ENCODE measurements at regions not wholly inside any gene's neighbourhood (a gene's known extent, or its start where the extent isn't known, plus 50 kb on each side); places are given as distances from the start of the nearest gene placed in this dataset.

DNA sequence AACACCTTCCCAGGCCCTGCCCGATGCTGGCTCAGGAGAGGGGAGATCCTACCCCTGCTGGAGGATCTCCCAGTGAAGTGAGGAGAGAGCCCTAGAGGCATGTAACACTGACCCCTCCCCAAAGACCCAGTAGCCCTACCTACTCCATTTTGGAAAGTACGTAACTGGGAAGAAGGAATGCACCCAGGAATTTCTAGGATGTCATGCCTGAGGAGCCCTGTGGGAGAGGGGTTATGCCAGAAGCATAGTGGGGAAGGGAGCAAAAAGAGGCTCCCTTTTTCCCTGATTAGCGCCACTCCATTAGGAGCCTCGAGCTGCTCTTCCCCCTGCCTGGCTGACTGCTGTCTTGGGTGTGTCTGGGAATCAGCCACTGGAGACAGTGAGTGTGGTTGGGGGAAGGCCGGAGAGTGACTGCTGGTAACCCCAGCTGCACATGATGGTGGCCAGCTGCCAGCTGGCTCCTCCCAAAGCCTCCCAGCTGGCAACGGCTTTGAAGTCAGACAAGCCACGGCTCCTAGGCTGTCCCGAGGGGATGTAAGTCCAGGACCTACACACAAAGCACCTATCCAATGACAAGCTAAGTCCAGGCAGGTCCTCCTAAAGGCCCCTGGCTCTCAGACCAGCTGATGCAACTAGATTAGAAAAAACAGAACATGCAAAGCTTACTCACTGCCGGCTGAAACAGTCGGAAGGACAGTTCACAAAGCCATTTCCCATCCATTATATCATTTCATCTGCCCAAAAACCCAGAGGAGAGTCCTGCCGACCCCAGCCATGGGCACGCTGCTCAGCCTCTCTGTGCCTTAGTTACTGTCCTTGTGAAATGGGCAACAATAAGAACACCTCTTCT, 136.5 kb upstream of the ABCA1 start:
- no peak for DNase-seq (ENCODE audit: low read depth)

DNA sequence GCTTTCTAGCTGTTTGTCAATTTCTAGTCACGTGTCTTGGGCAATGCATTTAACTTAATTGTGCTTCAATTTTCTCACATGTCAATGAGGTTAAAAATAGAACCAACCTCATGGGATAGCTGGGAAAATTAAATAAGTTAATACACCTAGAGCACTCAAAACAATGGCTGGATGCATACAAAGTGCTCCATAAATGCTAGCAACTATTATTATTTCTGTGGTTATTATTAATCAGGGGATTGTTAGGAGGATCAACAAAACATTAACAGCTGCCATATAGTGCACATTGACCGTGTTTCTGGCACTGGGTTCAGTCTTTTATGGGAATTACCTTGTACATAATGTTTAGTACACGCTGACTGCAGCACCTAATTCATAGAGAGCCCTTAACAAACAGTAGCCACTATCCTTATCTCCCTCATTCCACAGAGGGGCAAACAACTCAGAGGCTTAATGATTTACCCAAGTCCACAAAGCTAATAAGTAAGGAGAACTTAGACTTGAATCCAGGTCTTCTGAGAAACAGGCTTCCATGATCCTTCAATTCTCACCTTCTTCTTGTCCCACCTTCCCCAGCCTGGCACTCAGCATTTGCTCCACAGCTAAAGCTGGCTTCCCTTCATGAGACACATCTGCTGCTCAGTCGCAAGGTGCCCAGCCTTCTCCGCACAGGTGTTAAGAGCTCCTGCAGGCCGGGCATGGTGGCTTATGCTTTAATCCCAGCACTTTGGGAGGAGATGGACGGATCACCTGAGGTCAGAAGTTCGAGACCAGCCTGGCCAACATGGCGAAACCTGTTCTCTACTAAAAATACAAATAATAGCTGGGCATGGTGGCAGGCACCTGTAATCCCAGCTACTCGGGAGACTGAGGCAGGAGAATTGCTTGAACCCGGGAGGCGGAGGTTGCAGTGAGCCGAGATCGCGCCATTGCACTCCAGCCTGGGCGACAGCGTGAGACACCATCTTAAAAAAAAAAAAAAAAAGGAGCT, 137.4 kb upstream of the ABCA1 start:
- DNase-seq (ENCODE audit: low read depth), result no peak

DNA sequence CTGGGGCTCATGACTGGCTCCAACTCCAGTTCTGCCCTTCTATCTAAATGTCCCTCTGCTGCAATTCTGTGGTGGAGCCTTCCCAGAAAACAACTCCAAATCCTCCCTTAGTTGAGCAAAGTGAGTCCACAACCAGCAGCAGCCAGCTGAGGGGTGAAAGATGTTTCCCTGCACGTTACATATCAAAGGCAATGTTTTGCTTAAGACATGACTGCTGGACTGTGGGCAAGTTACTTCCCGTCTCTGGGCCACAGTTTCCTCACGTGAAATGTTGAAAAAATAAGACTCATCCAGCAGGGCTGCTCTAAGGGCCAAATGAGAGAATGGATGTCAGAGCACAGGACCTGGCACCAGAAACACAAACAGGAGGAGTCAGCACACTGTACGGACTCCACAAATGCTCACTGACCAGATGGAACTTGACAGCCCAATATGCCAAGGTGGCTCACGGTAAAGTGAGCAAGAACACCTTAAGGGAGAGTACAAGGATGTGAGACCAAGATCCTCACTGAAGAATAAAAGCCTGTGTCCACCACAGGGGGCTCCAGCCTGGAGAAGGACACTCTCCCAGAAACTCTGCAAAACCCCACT, 138.4 kb upstream of the ABCA1 start:
- DNase-seq (ENCODE audit: low read depth), result no peak

DNA sequence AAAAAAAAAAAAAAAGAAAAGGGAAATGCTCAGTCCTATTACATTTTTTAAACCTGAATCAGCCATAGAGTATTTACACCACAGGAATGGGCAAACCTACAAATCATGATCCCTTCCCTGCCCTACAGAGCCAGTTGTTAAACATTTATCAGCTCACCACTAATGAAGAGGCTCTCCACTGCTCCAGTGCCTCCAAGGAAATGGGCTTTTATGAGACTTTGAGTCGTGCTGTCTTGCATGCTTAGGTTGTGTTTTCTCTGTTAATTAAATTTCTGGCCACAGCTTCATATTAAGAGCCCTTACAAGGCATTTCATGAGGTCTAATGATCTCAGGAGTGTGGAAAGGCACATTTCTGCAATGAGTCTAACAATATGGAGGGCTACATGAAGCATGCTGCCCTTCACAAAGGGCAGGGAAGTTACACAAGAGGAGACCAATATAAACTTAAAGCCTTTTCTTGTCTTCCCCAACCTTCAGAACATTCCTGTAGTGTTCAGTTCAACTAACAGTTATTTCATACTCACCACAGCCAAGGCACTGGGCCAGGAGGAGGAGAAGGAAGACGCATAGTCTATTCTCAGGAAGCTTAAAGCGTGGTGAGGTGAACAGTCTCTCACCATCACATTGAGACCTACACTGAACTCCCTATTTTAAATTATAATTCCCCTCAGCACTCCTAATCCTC, 140.1 kb upstream of the ABCA1 start:
- no peak for DNase-seq (ENCODE audit: low read depth)

DNA sequence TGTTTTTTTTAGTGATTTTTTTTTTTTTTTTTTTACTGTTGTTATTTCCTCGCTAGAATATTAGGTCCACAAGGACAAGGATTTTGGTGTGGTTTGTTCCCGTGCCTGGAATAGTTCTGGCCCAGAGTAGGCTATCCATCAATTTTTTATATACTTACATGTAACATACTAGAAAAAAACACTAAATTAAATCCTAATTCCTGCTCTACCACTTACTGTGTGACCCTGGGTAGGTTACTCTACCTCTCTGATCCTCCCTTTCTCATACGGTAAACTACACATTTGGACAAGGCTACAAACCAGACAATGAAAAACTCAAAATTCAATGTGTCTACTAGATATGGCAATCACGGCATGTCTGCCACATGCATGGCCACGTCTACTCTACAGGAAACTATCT, 141.3 kb upstream of the ABCA1 start:
- no peak for DNase-seq (ENCODE audit: low read depth)

DNA sequence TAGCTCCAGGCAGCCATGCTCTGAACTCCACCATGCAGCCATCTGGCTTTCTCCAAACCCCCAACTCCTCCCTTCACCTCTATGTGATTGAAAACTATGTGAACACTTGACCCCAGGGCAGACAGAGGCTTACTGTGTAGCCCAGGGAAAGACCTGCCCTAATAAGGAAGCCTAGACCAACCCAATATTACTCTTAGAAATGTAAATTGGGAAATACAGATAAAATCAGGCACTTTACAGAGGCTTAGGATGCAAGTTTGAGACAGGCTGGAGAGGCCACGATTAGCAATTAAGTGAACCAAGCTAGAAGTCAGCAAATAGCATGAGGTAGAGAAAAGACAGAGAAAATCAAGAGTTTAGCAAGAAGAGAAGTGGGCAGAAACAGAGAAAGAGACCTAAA, 141.7 kb upstream of the ABCA1 start:
- no peak for DNase-seq (ENCODE audit: low read depth)

DNA sequence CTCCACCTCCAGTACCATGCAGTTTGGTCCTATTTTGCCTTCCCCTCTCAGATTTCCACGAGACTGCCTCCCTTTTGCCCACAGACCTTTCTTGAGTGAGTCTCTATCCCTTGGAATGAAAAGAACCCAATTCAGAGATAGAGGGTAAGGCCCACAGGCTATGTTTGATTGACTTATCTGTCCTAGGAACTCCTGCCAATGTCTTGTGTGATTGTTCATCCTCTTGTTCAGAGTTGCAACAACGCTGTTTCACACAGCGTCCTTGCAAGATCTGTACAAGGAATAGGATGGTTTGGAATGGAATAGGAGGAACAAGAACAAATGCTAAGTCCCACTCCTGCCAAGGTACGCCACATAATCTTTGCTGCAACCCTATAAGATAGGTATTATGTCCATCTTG, 142.2 kb upstream of the ABCA1 start:
- DNase-seq (ENCODE audit: low read depth), result no peak

DNA sequence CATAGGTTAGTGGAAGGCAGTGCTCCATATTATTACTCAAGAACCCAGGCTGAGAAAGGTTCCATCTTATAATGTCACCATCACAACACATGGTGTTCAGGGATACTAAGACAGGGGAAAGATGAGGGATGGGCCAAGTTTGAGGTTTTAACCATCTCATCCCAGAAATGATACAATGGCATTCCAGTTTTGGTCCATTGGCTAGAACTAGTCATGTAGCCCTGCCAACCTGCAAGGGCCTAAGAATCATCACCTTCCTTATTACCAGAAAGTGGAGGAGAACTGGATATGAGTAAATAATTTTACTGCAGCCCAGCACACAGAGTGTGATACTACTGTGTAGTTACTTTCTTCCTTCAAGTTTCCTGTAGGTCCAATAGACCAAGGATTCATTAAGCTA, 144.5 kb upstream of the ABCA1 start:
- no peak for DNase-seq (ENCODE audit: low read depth)

DNA sequence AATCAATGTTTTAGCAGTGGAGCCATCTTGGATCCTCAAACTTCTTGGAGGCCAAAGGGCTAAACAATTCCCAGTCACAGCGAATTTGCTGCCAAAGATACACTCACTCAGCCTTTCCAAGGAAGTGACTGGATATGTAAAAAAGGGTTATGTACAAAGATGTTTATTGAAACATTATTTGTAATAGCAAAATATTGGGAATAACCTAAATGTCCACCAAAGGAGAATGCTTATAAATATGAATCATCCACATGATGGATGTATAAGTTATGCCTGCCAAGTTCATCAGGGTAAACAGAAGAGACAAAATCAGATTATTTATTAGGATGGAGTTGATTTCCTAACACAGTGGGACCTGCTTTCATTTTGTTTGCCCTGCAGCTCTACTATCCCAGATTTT, 145.2 kb upstream of the ABCA1 start:
- no peak for DNase-seq (ENCODE audit: low read depth)

DNA sequence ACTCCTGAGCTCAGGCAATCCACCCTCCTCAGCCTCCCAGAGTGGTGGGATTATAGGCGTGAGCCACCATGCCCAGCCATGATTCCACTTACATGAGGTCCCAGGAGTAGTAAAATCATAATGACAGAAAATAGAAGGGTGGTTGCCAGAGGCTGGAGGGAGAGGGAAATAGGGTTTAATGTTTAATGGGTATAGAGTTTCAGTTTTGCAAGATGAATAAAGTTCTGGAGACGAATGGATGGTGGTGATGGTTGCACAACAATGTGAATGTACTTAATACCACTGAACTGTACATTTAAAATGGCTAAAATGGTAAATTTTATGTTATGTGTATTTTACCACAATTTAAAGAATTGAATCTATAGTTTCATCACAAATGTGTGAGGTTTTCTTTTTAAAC, 146.5 kb upstream of the ABCA1 start:
- DNase-seq (ENCODE audit: low read depth), result no peak

DNA sequence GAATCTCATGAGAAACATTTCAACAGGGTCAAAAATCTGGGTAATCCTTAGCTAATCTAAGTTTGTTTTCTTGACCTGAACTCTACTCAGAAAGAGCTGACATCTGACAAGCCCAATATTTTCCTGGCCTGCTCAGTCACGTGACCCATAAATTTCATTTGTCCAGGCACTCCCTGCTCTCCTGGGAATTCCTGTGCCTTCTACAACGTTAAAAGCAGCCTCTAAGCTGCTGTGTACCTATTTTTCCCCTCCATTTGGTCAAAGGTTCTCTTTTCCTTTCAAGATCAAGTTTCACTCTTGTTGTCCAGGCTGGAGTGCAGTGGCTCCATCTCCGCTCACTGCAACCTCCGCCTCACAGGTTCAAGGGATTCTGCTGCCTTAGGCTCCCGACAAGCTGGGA, 148.8 kb upstream of the ABCA1 start:
- DNase-seq (ENCODE audit: low read depth), result no peak

DNA sequence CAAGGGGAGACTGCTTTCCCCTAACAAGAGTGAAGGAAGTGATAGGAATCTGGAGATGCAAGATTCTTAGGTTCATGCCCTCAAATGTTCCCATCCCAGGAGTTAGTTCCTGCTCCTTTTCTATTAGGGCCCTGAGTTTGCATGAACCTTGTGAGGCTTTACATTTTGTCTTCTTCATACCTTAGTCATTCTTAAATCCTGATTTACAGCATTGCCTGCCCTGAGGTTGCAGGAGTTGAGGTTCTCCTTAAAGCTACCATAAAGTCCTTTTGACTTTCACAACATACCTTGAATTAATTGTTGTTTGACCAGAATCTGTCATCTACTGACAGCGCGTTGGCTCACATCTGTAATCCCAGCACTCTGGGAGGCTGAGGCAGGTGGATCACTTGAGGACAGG, 151.5 kb upstream of the ABCA1 start:
- no peak for DNase-seq (ENCODE audit: low read depth)

DNA sequence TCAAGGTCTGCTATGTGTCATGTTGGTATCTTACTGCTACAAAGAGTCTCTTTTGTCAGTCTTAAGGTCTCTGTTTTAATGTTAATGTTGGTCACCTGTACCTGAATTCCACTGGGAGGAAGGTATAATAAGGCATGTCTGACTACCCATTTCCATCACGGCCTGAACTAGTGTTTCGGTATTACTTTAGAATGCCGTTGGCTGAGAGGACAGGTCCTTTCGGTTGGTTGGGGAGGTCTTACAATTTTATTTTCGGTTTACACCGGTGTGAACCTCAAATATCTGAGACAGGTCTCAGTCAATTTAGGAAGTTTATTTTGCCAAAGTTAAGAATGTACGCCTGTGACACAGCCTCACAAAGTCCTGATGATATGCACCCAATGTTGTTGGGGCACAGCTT, 154.9 kb upstream of the ABCA1 start:
- DNase-seq (ENCODE audit: low read depth), result no peak

DNA sequence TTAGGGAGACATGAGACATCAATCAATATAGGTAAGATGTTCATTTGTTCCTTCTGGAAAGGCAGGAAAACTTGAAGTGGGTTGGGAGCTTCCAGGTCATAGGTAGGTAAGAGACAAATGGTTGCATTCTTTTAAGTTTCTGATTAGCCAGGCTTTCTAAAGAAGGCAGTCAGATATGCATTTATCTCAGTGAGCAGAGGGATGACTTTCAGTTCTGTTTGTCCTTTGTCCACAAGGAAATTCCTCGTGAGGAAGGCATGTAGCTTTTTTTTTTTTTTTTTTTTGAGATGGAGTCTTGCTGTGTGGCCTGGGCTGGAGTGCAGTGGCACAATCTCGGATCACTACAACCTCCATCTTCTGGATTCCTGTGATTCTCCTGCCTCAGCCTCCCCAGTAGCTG, 155.3 kb upstream of the ABCA1 start:
- no peak for DNase-seq (ENCODE audit: low read depth)

DNA sequence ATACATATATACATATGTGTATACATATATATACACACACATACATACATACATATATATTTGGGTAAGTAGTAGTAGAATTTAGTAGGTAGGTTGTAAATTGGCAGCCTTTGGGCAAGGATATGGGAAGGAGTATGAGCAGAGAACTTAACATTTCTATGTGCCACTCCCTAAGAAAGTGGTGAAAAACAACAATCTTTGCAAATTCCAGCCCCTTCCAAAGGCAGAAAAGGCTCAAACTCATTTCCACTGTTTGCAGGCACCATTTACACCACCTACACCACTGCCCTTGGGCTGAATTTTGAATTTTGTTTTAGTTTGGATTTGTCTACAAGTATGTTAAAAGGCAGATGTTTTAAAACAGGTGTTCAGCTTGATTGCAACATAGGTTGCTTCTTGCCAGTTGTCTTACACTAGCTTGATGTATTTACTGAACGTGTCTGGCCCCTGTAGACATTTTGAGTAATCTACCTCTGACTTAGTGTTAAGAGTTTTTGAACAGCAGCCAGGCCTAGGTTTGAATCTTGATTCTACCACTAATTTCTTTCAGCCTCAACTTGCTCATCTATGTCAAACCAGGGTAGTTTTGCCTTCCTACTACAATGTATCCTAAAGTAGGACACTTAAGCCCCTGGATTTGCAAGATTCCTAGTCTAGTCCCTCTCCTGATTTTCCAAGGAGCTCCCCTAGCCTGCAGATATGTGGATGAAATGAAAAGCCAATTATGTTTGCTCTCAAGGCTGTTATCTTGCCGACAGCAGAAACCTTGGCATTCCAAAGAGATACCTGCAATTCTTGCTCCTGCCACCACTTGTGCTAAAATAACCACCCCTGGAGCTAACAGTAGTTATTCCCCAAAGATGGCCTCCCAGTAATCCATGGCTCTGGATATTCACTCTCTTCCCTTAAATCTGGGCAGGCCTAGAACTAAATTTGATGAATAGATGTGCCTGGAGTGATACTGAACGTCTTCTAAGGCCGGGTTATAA, 156.2 kb upstream of the SLC44A1 start:
- DNase-seq (ENCODE audit: low read depth), result no peak

DNA sequence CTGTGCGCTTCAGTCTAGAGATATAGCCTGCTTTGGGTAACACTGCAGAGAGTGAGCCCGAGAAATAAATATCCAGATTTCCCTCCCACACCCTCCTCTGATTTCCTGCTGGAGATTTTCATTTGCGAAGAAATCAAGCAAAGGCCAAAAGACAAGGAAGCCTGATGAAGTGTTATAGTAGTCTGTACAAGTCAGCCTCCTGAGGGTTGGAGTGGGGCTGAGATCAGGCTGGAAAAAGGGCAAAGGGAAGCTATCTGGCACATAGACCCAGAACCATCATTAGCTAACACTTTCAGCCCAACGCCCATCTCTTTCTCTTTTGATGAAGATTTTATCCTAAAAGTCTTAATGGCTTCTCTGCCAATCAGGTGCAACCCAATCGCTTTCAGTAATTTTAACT, 154.6 kb upstream of the SLC44A1 start:
- no peak for DNase-seq (ENCODE audit: low read depth)

DNA sequence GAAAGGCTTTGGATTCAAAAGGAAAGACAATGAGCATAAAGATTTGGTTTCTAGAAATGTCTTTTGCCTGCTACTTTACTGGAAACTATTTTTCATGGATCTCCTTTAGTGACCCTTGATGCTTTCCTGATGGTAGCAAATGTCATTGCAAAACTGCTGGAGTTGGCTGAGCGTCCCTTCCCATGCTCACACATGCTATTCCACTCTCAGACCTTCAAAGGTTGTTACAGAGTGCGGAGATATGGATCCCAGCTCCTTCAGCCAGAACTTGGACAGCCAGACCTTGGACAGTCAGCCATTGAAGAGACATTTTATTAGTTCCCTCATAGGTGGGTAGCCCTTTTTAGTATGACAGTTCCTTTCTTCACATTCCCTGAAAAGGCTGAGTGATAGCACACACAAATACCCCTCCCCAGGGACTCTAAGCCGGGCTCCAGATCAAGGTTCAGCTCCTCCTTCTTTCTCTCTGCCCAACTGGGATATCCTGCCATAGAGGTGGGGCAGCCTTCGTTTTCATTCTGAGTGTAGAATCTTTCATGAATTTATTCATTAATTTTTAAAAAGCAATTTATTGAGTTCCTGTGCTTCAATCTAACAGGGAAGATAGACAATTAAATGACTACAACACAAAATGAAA, 153.3 kb upstream of the SLC44A1 start:
- DNase-seq (ENCODE audit: low read depth), result no peak

DNA sequence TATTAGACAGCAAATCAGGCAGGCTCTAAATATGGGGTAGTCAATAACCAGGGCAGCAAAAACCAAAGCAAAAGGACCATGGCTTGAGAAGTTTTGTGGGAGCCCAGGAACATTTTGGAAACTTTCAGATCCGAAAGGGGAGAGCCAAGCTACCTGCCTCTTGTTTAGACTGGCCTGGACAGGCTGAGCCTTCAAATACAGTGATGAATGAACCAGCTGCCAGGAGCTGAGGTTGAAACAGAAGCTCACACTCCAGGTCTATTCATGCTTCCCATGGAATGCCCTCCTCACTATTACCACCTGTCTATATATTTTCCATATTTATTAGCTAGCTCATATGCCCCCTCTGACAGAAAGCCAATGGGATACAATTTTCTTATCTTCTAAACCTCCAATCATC, 150.8 kb upstream of the SLC44A1 start:
- DNase-seq (ENCODE audit: low read depth), result no peak

DNA sequence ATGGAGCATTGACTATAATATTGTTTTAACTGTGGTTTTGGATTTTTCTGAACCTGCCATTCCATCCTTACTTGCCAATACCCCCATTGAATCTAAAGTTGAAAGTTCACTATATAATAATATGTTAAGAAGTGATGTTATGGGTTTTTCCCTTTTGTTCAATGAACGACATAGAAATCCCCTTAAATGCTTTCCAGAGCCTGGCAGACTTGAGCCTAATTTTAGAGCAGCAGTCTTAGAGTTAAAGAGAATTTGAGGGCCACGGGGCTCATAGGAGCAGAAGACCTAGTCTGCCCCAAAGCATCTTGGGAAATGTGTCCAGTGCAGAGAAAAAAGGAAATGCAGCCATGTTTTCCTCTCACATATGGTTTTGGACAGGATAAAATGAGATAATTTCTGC, 146.1 kb upstream of the SLC44A1 start:
- no peak for DNase-seq (ENCODE audit: low read depth)

DNA sequence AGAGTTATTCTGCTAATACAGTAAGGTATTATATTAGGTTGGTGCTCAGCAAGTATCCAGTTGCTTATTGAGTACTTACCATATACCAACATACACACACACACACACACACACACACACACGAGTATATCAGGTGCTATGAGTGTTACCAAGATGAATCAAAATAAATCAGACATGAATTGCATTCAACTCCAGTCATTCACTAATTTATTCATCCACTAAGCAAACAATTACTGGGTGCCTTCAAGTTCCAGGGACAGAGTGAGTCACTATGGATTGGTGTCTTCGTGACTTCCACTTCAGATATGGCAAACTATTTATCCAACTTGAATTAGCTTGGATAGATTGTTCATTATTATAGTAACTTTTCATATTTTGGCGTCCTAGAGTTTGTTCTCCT, 140.7 kb upstream of the SLC44A1 start:
- DNase-seq (ENCODE audit: low read depth), result no peak

Data from activated T-cell treated with anti-CD3 and anti-CD28 coated beads for 1 hour (primary cell).